Erythroblast (primary cell): ENCODE measurements at regions not wholly inside any gene's neighbourhood (a gene's known extent, or its start where the extent isn't known, plus 50 kb on each side); places are given as distances from the start of the nearest gene placed in this dataset.

ENCODE experiments used
- GATA1 ChIP-seq: IDR thresholded peaks from 2 replicates; pipeline ENCODE4 v1.6.1; 2011; ENCODE audit warnings: low read depth, mild to moderate bottlenecking, control low read depth, low read length, moderate library complexity
- POLR2A ChIP-seq: IDR thresholded peaks from 2 replicates; pipeline ENCODE4 v1.6.1; 2011; ENCODE audit warnings: mild to moderate bottlenecking, low read length

DNA sequence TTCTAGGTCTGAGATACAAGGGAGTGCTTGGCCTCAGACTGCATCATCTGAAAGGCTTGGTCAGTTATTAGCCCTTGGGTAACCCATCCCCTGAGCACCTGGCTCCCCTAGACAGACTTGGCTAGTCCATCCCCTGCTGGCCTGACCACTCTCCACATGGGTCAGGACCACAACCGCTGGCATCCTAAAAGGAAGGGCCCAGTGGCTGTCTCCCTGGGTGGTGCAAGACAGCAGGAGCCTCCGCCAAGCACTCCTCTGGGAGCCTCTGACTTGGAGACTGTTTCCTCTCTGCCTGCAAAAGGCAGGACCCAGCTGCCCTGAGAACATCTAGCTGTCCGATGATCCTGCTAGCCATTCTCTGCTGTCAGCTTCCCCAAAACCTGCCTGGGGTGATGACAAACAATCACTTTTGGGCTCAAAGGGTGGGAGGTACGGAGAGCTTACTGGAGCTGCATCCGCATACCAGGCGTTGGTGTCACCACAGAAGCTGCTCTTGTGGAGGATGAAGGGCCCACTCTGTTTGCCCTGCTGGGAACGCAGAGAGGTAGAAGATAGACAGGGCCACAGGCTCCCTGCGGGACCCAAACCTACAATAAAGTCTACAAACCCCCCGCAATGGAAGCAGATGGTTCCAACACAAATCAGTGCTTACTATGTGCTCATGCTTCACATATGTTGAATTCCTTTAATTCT lies 108.0 kb upstream of the PRR20G start:
- TF ChIP-seq POLR2A: no peak
- no peak for TF ChIP-seq GATA1
